KMS-11 (cell line): ENCODE measurements at regions not wholly inside any gene's neighbourhood (a gene's known extent, or its start where the extent isn't known, plus 50 kb on each side); places are given as distances from the start of the nearest gene placed in this dataset.

ENCODE experiments used
- H2AFZ ChIP-seq: fragments of 200-600 bp; sonication (generic); 2 replicates; pipeline ENCODE4 v1.6.1; 2016; ENCODE audit warnings: antibody characterized with exemption, mixed run types, low read depth
- H3K27ac ChIP-seq: fragments of 200-600 bp; sonication (generic); 2 replicates; pipeline ENCODE4 v1.6.1; 2016; ENCODE audit warnings: mild to moderate bottlenecking, mixed run types
- H3K27me3 ChIP-seq: fragments of 200-600 bp; sonication (generic); 2 replicates; pipeline ENCODE4 v1.6.1; 2017; ENCODE audit warnings: mild to moderate bottlenecking, low read depth, mixed run types, moderate library complexity; ENCODE audit not compliant: insufficient read depth
- H3K36me3 ChIP-seq: fragments of 200-600 bp; sonication (generic); 2 replicates; pipeline ENCODE4 v1.6.1; 2017; ENCODE audit warnings: mild to moderate bottlenecking, mixed run types; ENCODE audit not compliant: insufficient read depth
- H3K4me1 ChIP-seq: fragments of 200-600 bp; sonication (generic); 2 replicates; pipeline ENCODE4 v1.6.1; 2016; ENCODE audit warnings: mild to moderate bottlenecking, low read depth, mixed run types; ENCODE audit not compliant: poor library complexity, severe bottlenecking
- H3K4me2 ChIP-seq: fragments of 200-600 bp; sonication (generic); 2 replicates; pipeline ENCODE4 v1.7.0; 2016; ENCODE audit warnings: mild to moderate bottlenecking, mixed run types
- H3K4me3 ChIP-seq: fragments of 200-600 bp; sonication (generic); IDR thresholded peaks from 2 replicates; pipeline ENCODE4 v1.6.1; 2017; ENCODE audit warnings: low read depth, low read length, mixed read lengths; ENCODE audit not compliant: insufficient read depth
- H3K79me2 ChIP-seq: fragments of 200-600 bp; sonication (generic); 2 replicates; pipeline ENCODE4 v1.6.1; 2016; ENCODE audit warnings: low read depth, mixed run types; ENCODE audit not compliant: insufficient read depth
- H3K9ac ChIP-seq: fragments of 200-600 bp; sonication (generic); 2 replicates; pipeline ENCODE4 v1.6.1; 2016; ENCODE audit warnings: mild to moderate bottlenecking, mixed run types
- H4K20me1 ChIP-seq: fragments of 200-600 bp; sonication (generic); 2 replicates; pipeline ENCODE4 v1.6.1; 2016; ENCODE audit warnings: mild to moderate bottlenecking, mixed run types; ENCODE audit not compliant: insufficient read depth
- TF ChIP-seq, protein P1 (sequence below): fragments of 200-600 bp; sonication (generic); conservative IDR thresholded peaks from 2 replicates; pipeline ENCODE4 v1.6.1; 2017; ENCODE audit warnings: low read depth, mild to moderate bottlenecking, antibody characterized with exemption, low read length, moderate library complexity, mixed read lengths

GRCh38 chr12:128021561-128021960, 245.4 kb upstream of the TMEM132C start:
- H3K4me2 ChIP-seq, result no peak overlapping the region
- H3K4me1 ChIP-seq, result no peaks in the 10 kb centered on the region
- H4K20me1 ChIP-seq, result no peaks in the 10 kb centered on the region
- TF ChIP-seq, protein P1, sequence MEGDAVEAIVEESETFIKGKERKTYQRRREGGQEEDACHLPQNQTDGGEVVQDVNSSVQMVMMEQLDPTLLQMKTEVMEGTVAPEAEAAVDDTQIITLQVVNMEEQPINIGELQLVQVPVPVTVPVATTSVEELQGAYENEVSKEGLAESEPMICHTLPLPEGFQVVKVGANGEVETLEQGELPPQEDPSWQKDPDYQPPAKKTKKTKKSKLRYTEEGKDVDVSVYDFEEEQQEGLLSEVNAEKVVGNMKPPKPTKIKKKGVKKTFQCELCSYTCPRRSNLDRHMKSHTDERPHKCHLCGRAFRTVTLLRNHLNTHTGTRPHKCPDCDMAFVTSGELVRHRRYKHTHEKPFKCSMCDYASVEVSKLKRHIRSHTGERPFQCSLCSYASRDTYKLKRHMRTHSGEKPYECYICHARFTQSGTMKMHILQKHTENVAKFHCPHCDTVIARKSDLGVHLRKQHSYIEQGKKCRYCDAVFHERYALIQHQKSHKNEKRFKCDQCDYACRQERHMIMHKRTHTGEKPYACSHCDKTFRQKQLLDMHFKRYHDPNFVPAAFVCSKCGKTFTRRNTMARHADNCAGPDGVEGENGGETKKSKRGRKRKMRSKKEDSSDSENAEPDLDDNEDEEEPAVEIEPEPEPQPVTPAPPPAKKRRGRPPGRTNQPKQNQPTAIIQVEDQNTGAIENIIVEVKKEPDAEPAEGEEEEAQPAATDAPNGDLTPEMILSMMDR, result no peak
- H3K79me2 ChIP-seq, result no peaks in the 10 kb centered on the region
- H3K36me3 ChIP-seq, result no peaks in the 10 kb centered on the region
- no peaks in the 10 kb centered on the region for H3K27me3 ChIP-seq
- no peak overlapping the region for H2AFZ ChIP-seq
- no peak overlapping the region for H3K27ac ChIP-seq
- no peak overlapping the region for H3K9ac ChIP-seq
- H3K4me3 ChIP-seq, result no peak overlapping the region

GRCh38 chr12:128025589-128026245, 241.3 kb upstream of the TMEM132C start:
- Histone ChIP-seq H3K4me3 (no peak overlapping the region), H2AFZ (no peak overlapping the region), H3K79me2 (no peaks in the 10 kb centered on the region), H3K4me2 (no peak overlapping the region), H3K4me1 (no peaks in the 10 kb centered on the region), H3K27ac (no peak overlapping the region), H3K9ac (no peak overlapping the region), H4K20me1 (no peaks in the 10 kb centered on the region), H3K36me3 (no peaks in the 10 kb centered on the region), H3K27me3 (no peaks in the 10 kb centered on the region)
- TF ChIP-seq, protein P1, result no peak

GRCh38 chr12:128026696-128027574, 240.0 kb upstream of the TMEM132C start:
- H3K27me3 ChIP-seq, result no peaks in the 10 kb centered on the region
- H2AFZ ChIP-seq, result no peak overlapping the region
- H3K27ac ChIP-seq, result no peak overlapping the region
- no peak overlapping the region for H3K9ac ChIP-seq
- TF ChIP-seq, protein P1, result no peak
- no peaks in the 10 kb centered on the region for H4K20me1 ChIP-seq
- H3K4me1 ChIP-seq, result no peaks in the 10 kb centered on the region
- H3K36me3 ChIP-seq, result no peaks in the 10 kb centered on the region
- no peak overlapping the region for H3K4me2 ChIP-seq
- H3K79me2 ChIP-seq, result no peaks in the 10 kb centered on the region
- H3K4me3 ChIP-seq, result no peak overlapping the region

DNA sequence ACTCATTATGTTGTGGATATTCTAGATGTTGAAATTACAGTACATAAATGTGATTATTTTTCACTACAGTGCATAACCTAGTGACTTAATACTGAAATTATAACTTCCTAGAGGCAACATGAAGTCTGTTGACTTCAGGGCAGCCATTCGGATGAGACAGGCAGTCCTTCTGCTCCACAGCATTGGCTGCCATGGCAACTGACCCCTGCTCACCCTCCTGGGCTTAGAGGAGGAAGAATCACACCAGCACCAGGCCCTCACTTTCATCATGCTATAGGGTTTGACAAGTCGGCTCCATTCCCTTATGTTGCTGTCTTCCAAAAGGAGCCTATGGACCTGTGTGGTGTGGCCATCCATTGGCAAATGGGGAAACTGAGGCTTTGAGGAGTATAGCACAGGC, 233.5 kb upstream of the TMEM132C start:
- Histone ChIP-seq H3K79me2 (no peaks in the 10 kb centered on the region), H4K20me1 (no peaks in the 10 kb centered on the region), H3K9ac (no peak overlapping the region), H2AFZ (no peak overlapping the region), H3K27ac (no peak overlapping the region), H3K4me1 (no peaks in the 10 kb centered on the region), H3K4me2 (no peak overlapping the region), H3K4me3 (no peak overlapping the region), H3K36me3 (no peaks in the 10 kb centered on the region), H3K27me3 (no peaks in the 10 kb centered on the region)
- TF ChIP-seq, protein P1, result no peak
